Endothelial cell of hepatic sinusoid (primary cell): ENCODE measurements at regions not wholly inside any gene's neighbourhood (a gene's known extent, or its start where the extent isn't known, plus 50 kb on each side); places are given as distances from the start of the nearest gene placed in this dataset.
"Not testable (repeated sequence)": the region's sequence is repeated elsewhere in the genome, so short reads cannot be mapped to it uniquely, and the experiment has no call there.

Experiments
- in situ Hi-C: cut with HindIII; loops from 2 replicates; pipeline ENCODE4 v1.10.0; 2017; ENCODE audit warnings: low sequenced_read_pairs

DNA sequence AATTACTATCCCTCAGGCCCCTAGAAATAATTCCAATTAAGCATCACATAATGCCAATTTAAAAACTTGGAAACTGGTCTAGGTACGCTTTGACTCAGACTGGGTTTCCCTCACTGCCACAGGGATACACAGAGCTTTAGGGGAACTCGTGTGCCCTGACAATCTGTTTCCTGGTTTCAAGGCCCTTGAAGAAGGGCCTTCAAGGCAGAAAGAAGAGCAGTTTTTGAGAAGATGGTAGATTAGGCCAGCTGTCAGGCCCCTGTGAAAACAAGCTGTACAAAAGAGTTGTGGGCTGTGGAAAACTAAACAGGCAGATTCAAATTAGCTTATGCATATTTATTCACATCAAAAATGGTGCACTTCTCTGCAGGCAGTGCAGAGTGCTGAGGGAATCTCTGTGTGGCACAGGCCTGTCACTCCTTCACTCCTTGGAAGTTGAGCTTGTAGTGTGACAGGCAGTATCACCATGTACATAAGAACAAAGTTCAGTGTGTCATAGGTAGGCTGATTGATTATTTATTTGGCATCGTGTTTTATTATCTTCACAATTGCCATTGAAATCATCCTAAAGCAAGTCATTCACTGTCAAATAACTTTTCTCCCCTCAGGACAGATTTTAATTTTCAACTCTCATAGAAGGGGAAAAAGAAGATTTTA lies 614.4 kb upstream of the GYPC start:
- in situ Hi-C loops, result no loop called here

DNA sequence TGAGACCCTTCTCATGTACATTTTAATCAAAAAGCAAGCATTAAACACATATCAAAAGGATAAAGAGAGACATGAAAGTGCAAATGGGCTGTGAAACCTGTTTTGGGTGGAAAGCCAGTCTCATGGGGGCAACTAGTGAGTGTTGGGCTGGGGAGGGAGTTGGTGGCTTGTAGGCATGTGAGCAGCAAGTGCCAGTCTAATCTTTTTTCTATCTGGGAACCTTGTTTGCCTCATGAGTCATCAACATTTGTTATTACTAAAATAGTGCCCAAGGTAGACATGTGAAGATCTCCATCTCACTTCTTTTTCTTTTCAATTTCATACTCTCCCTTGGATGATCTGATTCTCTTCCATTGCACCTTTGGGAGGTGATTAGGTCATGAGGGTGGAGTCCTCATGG lies 613.9 kb upstream of the GYPC start:
- in situ Hi-C loops, result no loop called here

DNA sequence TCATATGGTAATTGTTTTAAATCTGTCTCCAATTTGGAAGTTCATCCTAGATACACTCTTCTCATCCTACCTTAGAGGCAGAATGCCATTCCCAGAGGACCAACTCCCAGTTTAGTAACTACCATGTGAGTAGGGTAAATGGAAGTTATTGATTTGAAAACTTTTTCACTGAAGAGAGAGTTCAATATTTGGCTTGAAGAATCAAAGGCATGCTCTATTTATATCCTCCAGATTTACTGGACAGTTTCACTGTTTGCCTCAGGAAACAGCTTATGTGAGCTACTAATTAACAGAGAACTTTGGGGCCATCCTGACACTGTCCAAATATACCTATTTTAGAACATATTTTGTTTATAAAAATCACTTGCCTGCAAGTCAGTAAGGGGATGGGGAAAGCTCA lies 607.2 kb upstream of the GYPC start:
- in situ Hi-C loops, result no loop called here

DNA sequence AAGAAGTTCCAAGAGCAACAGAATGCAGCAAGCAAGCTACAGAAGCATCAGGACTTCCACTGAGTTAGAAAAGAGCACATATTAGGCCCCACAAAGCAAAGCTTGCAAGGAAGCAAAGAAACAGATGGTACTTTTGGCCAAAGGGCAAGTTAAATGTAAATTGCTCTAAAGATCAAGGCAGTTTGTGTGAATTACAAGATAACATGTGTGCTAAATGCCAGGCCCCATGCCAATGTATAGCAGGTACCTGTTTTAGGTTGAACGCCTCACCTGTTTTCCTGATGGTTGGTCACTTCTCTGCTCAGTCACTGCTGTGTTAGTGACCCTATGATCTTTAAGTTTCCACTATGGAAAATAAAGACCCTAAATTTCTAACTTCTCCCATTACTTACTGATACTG lies 606.5 kb upstream of the GYPC start:
- in situ Hi-C loops, result no loop called here

DNA sequence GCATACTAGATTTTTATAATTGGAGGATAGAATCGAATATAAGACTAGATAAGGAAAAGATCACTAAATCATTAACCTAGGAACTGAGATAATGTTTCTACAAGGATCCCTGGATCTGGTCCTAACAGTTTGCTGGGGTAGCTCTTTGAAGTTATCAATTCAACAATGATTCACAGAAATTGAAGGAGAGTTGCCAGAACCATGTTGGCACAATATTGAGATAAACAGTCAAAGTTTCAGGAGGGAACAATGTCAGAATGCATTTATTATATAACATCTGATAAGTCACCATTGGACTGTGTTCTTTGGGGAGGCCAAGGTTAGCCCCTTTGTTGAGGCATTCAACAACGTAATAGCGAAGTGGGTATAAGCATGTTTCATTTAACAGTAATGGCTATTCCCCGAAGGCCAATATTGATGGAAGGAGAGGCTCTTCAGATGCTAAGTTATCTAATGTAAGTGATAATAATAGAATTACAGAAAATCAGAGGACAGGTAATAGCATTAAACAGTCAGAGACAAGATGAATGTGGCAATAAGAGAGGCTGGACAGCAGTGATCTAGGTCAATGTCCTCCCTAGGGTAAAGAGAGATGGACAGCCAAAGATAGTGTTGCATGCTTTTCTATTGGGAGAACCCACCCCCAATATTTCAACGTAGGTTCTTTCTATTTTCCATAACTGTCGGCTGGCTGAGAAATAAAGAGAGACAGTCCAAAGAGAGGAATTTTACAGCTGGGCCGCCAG lies 604.8 kb upstream of the GYPC start:
- in situ Hi-C loops, result no loop called here

DNA sequence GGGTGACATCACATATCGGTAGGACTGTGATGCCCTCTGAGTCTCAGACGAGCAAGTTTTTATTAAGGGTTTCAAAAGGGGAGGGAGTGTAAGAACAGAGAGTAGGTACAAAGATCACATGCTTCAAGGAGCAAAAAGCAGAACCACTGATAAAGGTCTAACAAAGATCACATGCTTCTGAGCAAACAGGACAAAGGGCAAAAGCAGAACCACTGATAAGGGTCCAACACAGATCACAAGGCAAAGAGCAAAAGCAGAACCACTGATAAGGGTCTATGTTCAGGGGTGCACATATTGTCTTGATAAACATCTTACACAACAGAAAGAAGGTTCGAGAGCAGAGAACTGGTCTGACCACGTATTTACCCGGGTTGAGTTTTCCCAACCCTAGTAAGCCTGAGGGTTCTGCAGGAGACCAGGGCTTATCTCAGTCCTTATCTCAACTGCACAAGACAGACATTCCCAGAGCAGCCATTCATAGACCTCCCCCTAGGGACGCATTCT lies 604.2 kb upstream of the GYPC start:
- in situ Hi-C loops, result not testable (repeated sequence)

DNA sequence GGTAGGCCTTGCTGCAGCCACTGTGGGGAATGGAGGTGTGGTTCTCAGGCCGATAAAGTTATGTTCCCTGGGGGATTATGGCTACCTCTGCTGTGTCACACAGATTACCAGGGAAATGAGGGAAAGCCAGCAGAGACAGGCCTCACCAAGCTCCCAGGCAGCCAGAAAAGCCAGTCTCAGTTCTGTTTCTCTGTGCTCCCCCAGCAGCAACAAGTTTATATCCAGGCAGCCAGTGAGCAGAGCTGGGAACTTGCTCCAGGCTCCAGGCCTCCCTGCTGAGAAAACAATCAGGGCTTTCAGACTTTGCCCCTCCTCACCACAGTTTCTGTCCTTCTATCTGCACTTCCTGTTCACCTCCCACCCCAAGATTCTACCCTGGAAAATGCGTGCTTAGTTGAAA lies 596.6 kb upstream of the GYPC start:
- in situ Hi-C loops, result no loop called here

DNA sequence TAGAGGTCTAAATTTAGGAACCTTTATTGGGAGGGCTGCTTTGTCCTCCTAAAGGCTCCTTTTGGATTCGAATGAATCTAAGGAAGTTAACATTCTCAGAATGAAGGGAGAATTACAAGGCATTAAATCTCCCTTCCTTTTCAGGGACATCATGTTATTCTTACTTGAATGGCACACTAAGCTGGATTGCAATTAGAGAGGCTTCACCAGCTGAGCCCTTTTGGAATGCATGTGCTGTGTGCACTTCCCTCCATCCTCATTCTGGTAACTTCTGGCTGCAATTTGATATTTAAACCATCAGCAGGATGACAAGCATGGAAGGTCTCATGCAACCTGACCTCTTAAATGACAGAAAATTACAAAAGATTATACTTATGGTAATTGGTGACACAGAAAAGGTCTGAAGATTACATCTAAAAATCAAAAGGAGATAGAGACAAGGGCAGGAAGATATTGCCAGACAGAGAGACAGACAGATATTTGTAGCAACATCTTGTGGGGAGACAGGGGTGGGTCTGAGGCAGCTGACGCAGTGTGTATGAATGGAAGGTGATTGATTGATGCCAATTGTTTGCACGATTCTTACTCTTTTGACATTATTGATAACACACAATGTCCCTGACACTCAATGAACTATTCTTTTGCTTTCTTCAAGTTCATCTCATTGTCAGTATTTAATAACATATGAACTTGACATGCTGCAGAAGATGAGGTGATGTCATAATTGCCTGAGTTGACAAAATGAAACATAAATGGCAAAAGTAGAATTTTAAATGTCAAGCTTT lies 570.8 kb upstream of the GYPC start:
- in situ Hi-C loops, result no loop called here

DNA sequence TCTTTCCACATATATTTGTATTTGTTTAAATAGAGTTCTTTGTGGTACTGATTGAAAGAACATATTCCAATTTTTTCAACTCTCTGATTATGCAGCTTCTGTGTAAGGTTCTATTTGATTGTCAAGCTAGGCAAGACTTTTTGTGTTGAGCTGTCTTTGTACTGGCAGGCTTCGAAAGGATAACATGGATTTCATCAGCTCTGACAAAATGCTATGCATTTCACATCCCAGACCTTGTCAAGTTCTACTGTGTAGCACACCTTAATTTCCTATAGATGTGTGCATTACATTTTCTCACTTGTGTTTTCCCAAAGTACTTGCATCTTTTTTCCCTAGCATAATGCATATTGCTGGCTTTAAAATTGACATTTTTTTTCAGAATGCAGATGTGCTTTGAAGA lies 555.0 kb upstream of the GYPC start:
- in situ Hi-C loops, result no loop called here

DNA sequence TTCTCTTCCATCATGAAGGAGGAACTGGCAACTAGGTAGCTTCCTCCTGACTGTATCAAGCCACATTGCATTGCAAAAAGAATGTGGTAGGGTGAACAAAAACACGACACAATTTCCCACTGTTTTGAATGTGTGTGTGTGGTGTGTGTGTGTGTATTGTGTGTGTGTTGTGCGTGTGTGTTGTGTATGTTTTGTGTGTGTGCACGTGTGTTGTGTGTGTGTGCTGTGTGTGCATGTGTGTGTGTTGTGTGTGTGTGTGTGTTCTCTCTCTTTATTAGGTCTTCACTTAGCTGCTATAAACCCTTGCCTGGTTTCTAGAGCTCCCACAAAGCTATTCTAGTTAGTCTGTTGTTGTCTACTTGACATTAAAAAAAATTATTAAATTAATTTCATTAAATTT lies 550.0 kb upstream of the GYPC start:
- in situ Hi-C loops, result no loop called here

DNA sequence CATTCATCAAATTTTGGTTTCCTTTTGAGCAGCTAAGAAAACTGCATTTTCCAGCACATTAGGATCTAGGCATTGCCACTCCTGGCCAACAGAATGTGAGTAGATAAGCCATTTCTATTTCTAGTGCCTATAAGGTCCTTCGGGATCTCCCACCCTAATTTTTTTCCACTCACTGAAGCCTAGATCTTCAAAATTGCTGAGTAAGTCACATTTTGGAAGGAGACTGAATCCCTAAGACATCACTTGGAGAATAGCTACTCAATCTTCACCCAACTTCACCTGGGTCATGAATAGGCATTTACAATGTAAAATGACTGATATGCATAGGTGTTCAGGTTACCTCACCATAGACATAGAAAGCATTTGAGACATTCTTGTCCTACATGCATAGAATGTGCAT lies 548.1 kb upstream of the GYPC start:
- in situ Hi-C loops, result no loop called here

DNA sequence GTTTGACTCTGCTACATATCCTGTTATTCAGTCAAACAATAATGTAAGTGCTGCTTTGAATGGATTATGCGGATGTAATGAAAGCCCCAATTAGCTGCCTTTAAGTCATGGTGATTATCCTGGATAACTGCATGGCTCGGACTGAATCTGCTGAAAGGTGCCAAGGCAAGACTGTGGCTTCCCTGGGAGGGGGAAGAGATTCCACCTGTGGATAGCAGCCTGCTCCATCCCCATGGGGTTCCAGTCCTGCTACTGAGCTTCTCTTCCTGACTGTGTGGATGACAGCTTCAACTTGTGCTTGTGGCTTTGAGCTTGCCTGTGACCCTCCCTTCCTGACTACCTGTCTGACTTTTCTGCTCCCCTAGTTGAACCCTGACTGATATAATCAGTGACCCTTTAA lies 540.0 kb upstream of the GYPC start:
- in situ Hi-C loops, result no loop called here

DNA sequence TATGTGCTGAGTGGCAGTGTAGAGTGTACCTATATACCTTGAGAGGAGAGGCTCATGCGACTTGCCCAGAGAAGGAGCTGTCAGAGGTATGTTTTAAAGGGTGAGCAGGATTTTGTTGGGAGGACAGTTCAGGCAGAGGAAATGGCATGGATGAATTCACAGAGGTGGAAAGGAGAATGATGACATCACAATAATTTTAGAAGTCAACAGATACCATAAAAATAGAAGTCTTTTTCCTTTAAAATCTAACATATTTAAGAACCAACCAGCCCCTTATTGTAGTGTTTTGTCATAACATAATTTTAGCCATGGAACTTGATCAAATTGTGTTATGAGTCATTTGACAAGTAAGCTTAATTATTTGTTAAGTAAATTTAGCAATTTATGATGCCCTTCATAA lies 538.1 kb upstream of the GYPC start:
- in situ Hi-C loops, result no loop called here

DNA sequence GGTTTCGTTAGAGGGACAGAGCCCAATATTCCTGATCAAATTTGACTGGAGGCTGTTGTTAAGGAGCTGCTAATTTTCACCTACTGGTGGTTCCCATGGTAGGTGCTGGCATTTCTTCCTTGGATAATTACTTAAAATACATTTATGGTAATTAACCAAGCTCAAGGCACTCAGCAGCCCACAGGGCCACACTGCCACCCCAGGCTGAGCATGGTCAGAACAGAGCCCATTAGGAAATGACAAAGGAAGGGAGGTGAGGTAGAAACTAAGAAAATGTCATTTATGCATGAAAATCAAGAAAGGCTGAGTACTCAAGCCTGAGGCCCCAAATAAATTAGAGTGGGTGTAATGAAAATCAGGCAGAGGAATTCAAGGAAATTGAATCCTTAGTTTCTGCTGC lies 510.2 kb upstream of the GYPC start:
- in situ Hi-C loops, result loop anchor here (5.0 kb wide), 1 partner anchor 53 kb away; no protein-coding TSS in a partner anchor

DNA sequence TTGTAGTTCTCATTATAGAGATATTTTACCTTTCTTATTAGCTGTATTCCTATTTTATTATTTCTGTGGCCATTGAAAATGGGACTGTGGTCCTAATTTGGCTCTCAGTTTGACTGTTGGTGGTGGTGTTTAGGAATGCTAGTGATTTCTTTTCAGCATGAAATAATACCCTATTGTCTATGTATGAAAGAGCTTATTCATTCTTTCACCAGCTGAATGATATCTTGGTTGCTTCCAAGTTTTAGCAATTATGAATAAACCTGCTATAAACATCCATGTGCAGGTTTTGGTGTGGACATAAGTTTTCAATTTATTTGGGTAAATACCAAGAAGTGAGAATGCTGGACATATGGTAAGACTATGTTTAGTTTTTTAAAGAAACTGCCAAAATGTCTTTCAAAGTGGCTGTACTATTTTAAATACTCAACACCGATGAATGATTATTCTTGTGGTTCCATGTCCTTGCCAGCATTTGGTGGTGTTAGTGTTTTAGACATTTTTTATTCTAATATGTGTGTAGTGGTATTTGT lies 501.6 kb upstream of the GYPC start:
- in situ Hi-C loops, result no loop called here

DNA sequence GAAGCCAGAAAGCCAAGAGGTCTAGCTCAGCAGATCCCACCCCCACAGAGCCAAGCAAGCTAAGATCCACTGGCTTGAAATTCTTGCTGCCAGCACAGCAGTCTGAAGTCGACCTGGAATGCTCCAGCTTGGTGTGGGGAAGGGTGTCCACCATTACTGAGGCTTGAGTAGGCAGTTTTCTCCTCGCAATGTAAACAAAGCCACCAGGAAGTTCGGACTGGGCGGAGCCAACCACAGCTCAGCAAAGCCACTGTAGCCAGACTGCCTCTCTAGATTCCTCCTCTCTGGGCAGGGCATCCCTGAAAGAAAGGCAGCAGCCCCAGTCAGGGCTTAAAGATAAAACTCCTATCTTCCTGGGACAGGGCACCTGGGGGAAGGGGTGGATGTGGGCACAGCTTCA lies 495.0 kb upstream of the GYPC start:
- in situ Hi-C loops, result not testable (repeated sequence)

DNA sequence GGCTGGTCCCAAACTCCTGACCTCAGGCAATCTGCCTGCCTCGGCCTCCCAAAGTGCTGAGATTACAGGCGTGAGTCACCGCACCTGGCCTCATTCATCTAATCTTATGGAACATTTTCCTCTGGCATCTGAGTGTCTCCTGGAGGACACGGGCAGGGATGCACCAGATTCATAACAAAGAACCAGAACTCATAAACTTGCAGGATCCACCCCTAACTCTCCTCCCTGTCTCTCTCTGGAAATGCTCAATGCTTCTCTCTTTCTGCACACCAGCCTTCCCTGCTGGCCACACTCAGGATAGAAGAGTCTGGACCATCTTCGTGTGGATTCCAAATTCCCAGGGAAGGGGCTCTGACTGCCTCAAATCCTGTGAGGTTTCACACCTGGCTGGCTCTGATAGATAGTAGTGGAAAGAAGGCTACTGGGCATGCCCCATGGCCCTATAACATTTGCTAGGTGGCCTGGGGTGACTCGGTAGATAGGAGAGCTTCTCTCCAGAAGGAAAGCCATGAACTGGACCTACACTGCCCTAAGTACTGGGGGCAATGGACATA lies 483.2 kb upstream of the GYPC start:
- in situ Hi-C loops, result no loop called here

DNA sequence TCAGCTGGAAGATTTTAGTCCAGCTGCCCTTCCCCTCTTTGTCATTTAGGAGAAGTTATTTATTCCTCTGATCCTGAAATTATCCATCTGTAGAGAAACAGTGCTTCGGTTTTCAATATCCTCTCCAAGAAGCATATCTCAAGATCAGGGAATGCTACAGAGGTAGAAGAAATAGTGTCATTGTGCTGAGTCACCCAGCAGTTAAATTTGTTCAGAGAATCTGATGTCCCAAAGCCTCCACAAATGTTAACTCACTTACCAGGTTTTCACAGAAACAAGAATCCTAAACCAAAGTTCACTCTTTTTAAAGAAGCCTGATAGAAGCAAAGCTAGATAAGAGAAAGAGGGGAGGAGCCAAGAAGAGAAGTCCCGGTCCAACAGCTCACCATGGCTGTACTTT lies 480.7 kb upstream of the GYPC start:
- in situ Hi-C loops, result no loop called here

DNA sequence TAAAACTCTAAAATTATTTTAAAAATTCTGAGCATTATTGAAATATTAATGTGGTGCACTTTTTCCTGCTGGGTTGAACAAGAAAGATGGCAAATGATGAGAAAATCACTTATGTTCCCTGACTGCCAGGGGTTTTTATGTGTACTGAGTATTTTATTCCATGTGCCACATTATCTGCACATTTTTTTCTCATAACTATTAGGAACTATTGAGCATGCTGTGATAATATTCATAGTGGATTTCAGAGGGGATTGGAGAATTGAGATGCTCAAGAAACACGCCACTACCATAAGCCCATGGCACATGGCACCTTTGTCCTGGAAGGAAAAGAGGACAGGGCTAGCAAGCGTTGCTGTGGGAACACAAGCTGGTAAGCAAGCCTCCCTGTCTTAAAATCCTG lies 478.5 kb upstream of the GYPC start:
- in situ Hi-C loops, result no loop called here

DNA sequence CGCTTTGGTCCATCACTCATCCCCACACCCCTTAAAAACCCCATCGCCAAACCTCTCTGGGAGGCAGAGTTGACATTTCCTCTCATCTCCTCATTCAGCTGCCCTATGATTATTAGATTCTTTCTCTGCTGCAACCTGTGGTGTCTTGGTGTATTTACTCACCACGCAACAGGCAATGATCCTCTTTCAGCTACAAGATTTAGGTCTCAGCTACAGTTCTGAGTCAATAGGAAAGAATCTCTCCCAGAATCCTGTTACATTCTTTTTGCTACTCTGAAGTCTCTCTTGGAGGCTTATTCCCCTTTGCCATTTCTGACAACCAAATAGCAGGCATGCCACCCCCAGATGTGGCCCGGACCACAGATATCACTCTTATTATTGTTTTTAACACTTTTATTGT lies 468.3 kb upstream of the GYPC start:
- in situ Hi-C loops, result no loop called here

DNA sequence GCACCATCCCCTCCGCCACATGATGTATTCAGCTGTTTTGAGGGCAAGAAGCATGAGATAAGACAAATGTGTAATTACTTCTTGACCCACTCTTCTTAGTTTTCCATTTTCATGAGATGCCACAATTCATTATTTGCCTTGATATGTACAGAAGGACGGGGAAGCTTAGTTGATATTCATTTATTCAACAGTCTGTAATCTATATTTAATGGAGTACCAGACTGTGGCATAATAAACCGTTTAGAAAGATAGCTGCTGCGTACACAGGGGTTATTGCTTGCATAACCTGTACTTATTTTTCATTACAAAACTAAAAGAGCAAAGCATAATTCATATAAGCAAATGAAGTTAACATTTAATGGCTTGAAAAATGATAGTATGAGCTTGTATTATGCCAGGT lies 466.4 kb upstream of the GYPC start:
- in situ Hi-C loops, result no loop called here
